IPS-NIHi7 (cell line): ENCODE measurements at regions not wholly inside any gene's neighbourhood (a gene's known extent, or its start where the extent isn't known, plus 50 kb on each side); places are given as distances from the start of the nearest gene placed in this dataset.
A peak's percentile ranks its signal among the peaks of the same experiment; 100 is the strongest.
"Not testable (repeated sequence)": the region's sequence is repeated elsewhere in the genome, so short reads cannot be mapped to it uniquely, and the experiment has no call there.

Source experiments
- DNase-seq: peaks from one replicate; pipeline ENCODE4 v3.0.0; 2012; ENCODE audit warnings: mixed read lengths; ENCODE audit errors: extremely low spot score

DNA sequence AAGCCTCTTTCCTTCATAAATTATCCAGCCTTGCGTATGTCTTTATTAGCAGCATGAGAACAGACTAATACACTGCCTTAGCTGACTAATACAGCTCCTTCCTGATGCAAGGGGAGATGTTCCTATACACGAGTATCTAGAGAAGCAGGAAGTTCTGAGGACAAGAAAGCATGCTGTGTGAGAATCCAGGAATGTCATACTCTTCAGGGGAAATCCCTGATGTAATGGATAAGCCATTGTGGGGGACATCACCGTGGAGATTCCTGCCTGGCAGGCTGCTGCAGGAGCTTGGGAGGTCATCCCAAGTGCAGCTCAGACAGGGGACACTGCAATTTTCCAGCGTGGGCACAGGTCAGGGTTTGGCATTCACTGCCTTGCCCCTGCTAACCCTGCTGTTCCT, 476.9 kb downstream of the NR2F2 start:
- DNase-seq = no peak

DNA sequence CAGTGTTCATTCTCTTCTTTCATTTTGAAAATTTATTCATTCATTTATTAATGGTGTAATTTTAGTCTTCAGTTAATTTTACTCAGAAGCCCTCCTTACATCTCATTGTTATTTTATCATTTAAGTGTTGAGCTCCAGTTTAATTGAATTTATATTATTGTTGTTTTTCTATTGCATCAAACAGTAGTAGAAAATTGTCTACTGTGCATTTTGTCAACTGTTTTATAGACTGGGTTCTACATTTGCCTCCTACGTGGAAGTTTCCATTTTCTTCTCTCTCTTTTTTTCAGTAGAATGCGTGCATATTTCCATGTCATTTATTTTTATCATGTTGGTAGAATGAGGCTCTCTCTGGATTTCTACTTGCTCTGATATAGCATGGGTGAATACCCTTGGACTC, 487.4 kb downstream of the NR2F2 start:
- no peak for DNase-seq

DNA sequence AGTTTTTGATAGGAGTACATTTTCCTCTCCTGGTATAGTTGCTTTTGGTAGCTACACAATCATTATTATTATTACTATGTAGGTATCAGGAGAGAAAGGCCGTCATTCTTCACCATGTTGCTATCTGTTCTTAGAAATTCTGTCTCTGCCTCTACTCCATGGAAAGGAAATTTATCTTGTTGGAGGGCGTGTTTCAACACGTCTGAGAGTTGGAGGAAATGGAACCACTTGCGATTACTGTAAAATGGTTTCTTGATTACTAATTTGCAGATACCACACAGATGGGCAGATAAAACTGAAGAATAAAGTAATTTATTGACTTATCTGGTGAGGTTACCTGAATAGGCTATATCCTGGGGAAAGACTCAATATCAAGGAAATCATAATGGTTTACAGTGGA, 488.4 kb downstream of the NR2F2 start:
- no peak for DNase-seq

DNA sequence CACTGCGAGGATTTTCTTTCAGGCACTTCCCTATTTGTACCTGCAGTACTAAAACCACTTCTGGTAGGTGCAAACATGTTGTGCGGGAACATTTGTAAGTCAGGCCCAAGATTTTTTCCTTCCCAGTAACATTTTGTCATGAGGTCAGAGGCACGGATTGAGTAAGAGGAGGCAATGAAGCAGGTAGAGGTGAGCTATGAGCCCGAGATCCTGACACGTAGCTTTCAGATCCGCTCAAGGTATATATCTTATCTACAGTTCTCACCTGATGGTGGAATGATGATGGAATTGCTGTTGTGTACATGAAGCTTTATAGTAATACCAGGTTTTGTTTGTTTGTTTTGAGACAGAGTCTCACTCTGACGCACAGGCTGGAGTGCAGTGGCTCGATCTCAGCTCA, 497.5 kb downstream of the NR2F2 start:
- DNase-seq = no peak

DNA sequence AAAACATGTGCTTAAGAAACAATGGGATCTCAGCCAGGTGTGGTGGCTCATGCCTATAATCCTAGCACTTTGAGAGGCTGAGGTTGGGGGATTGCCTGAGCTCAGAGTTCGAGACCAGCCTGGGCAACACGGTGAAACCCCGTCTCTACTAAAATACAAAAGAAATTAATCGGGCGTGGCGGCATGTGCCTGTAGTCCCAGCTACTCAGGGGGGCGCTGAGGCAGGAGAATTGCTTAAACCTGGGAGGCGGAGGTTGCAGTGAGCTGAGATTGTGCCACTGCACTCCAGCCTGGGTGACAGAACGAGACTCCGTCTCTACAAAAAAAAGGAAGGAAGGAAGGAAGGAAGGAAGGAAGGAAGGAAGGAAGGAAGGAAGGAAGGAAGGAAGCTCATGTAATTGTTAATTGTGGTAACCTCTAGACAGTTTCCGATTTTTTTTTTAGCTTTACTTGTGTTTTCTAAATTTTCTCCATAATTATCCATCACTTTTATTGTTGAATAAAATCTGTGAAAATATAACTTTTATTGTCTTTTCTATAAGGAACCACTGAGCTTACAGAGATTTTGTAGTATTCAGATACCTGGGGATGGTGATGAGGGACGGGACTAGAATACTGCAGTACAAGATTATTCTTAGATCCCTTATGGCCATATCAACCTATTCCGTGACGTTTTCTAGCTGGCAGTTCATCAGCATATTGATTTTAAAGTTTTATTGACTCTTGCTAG, 506.9 kb downstream of the NR2F2 start:
- DNase-seq = no peak

DNA sequence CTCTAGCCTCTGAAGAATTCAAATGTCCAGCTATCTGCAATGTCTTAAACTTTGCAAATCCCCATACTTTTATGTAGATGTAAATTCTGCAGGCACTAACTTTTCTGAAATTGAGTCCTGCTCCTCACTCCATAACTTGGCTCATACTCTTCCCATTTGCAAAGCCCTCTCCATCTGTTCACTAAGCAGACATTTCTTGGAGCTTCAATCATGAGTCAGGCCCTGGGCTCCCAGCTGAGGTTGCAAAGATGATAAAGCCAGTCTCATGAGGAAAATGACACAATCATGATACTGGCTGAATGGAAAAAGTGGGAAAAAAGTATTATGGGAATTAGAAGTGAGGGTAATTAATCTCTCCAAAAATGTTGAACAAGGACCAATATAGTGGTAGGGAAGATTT, 507.6 kb downstream of the NR2F2 start:
- DNase-seq = no peak

DNA sequence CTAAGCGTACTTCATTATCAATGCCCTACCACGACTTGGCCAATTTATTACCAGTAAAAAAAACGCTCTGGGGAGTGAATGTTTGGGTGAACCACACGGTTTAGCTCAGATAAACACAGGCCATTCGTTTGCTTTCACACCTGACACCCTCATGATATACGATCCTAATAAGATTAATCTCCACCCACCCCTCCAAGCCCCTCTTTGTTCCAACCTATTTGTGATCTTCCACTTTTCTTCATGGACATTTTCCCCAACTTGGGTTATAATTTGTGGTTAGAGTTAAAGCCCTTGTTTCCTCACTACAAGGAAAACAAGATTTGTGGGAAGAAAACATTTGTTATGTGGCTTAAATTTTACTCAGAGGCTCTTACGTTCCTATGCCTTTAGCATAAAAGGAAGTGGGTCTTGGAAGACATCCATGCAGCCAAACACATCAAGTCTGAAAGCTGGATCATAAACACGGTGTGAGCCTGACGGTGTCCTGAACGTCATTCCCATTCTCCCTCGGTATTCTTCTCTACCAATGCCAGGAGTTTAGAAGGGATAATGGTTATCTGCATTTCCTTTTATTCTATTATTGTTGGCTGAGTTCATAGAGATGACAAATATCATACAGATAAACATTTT, 518.9 kb downstream of the NR2F2 start:
- no peak for DNase-seq

DNA sequence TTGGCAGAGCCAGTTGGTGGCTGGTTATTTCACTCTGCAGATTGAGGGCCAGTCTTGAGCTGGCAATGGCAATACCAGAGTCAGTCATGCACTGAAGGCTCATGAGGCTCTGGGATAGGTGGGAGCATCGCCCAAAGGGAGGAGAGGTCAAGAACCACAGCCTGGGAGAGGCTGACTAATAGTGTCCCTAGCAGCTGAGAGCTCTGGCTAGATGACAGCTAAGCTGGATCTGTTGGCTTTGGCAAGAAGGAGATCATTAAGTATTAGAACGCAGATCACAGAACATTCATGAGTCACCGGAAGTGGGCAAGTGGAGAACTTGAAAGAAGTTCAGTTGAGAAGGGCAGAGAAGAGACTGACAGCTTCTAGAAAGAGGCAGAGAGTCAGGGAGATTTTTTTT, 521.1 kb downstream of the NR2F2 start:
- no peak for DNase-seq

DNA sequence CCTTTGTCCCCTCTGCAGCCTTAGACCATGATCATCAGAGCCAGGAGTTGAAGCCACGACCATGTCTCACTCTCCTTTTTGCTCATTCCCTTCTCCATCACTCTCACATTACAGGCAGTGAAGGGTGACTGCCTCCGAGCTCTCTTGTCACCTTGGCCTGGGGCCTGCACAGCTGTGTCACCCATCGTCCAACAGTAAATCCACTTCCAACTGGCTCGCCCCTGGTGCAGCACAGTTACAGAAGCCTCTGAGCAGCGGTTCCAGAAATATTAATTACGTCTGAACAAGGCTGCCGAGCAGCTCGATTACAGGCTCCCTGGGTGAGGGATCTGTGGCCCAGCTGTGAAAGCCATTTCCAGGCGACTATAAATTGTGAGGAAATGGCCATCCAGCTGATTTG, 528.2 kb downstream of the NR2F2 start:
- no peak for DNase-seq

DNA sequence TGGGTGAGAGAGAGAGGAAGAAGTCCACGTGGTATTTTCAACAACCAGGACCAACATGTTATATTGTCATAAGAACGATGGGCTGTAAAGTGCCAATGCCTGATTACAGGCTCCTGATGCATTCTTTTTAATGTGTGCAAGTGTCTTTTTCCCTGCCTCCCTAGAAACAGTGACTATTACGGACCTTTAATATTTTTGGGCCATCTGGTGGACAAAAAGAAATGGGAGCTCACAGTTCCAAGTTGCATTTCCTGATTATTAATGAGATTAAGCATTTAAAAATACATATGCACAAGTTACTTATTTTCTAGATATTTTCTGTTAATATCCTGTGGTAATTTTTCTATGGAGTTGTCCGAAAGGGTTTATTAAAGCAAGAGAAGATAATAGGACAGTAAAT, 530.2 kb downstream of the NR2F2 start:
- DNase-seq = no peak

DNA sequence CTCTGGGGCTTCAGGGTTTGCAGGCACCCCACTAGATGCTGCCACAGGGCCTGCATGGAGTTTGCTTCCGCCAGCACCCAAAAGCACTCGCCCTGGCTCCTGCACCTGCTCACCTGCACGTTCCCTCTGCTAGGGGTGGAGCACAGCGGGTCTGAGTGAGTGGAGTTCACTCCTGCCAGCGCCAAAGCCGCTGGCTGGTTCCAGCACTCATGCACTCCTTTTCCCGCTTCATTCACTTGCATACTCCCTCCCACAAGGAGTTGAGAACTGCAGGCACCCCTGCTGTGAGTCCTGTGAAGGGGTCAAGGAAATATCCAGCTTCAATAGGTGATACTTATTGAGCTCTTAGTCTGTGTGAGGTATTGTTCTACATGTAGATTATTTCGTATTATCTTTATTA, 537.5 kb downstream of the NR2F2 start:
- DNase-seq = no peak

DNA sequence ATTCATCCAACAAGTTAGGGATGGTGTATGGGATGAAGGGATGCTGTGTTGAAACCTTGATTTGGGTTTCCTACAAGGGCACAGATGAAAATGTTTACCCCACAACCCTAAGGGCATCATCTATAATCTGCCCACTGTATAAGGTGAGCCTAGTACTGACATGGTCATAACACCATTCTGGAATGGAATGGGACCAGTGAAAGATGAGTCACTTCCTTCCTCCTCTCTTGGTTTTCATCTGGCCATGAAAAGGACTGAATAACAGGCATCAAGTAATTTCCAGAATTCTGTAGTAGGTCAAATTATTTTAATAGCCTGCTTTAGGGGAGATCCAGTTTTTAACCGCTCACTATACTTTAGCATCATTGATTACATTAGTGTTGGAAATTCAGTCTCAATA, 538.6 kb downstream of the NR2F2 start:
- no peak for DNase-seq

DNA sequence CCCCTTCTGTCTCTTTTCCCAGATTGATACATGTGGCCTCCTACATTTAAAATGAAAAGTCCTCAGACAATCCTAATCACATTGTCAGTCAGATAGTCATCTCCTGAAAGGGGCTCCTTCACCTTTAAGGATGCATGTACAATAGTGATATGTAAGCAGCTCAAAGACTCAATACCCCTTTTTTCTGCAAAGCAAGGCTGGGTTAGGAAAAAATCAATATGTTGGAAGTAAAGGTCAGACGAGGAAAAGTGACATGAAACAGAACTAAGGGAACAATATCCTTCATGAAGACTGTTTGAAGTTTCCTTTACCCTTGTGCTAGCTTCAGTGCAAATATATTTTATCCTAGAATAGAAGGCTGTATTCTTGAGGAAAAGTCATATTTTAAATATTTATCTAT, 539.3 kb downstream of the NR2F2 start:
- DNase-seq = no peak

DNA sequence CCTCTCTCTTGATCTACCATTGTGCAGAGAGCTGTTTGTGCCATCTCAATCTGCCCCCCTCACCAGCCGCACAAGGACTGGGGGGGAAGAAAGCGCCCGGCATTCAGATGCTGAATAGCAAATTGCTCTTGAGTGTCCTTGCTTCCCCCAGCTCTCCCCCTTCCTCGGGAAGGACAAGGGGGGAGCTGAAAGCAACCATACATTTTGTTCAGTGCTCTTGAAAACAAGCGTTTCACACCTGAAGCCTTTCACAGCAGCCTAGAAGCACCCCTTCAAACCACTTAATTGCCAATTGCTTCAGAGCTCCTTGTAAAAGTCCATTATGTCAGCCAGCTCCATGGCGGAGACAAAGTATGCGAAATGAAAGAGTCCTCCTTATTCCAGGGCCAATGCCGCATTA, 540.1 kb downstream of the NR2F2 start:
- peak; percentile 31 for DNase-seq

DNA sequence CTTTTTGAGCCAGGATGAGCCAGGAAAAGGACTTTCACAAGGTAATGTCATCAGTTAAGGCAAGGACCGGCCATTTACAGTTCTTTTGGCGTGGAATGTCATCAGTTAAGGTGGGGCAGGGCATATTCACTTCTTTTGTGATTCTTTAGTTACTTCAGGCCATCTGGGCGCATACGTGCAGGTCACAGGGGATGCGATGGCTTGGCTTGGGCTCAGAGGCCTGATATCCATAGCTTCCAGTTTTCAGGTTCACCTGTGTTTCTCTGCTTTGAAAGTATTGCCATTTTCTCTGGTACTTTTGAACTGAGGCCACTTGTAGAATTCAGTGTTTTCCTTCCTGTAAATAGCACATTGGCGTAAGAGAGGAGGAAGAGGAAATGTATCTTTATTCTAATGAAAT, 546.9 kb downstream of the NR2F2 start:
- DNase-seq = not testable (repeated sequence)

DNA sequence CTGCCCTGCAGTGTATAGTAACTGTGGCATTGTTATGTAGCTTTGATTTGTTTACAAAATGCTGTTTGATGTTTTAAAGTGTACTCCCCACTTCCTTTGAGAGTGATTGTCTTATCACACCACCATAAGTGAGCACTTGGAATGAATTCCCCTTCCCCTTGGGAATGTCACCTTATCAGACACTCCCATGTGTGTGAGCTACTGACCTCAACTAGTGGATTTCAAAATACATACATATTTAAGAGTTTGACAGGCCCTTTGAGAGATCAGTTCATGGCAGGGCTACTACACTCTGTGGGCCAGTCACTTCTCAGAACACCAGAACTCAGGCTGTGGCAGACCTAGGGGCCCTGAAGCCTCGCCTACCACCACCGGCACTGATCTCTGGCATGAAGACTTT, 547.6 kb downstream of the NR2F2 start:
- no peak for DNase-seq

DNA sequence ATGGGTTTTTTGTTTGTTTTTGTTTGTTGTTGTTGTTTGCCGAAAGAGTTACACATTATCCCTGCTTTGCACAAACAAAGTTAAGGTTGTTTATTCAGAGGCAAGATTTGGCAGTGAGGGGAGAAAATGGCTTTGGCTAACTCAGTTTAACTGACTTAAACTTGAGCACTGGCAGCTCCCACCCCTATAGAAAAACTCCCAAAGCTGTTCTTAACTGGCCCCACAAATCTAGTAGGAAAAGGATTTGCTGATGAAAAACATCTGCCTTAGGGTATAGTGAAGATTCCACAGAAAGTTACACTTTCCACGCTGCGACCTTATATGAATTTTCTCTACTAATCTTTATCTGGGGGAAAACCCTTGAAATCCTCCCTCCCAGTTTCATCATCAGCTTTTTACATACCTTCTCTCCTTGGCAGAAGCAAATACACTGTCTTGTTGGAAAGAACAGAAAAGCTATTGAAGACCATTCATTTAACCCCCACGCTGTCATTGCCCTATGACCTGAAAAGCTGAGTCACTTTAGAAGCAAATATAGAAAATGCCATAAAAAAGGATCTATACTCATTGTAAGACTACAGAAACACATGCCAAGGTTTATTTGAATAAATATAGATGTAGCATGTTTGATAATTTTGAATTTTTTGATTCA, 551.7 kb downstream of the NR2F2 start:
- DNase-seq = no peak

DNA sequence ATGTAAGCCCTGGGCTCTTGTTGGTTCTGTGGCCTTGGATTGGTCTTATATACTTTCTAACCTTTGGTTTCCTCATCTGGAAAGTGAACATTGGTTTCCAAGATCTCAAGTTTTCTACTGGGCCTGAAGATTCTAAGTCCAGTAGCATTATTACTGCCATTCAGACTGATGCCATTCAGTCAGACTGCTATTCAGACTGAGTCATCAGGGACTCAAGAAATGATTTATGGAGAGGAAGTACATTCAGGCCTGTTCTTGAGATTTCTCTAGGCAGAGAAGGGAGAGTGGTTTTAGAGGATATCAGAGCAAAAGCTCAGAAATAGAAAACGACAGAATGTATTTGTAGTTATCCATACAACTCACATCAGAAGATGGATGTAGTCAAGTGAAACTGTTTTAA, 557.2 kb downstream of the NR2F2 start:
- DNase-seq = no peak

DNA sequence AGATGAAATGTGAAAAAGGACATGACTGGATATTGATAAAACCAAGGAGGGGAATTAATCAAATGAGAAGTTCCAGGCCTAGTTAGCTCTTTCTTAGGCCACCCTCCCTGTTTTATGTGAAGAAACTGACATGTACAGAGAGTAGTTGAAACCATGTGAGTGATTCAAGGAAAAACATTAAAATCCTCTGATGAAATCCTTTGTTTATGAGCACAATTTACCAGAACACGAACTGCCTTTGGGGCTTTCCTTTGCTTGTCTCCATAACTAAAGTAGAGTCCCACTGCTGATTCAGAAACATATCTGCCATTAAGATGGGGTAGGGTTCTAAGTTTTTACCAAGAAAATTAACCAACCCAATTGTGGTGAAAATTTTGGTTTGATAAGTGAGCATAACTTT, 558.3 kb downstream of the NR2F2 start:
- DNase-seq = no peak

DNA sequence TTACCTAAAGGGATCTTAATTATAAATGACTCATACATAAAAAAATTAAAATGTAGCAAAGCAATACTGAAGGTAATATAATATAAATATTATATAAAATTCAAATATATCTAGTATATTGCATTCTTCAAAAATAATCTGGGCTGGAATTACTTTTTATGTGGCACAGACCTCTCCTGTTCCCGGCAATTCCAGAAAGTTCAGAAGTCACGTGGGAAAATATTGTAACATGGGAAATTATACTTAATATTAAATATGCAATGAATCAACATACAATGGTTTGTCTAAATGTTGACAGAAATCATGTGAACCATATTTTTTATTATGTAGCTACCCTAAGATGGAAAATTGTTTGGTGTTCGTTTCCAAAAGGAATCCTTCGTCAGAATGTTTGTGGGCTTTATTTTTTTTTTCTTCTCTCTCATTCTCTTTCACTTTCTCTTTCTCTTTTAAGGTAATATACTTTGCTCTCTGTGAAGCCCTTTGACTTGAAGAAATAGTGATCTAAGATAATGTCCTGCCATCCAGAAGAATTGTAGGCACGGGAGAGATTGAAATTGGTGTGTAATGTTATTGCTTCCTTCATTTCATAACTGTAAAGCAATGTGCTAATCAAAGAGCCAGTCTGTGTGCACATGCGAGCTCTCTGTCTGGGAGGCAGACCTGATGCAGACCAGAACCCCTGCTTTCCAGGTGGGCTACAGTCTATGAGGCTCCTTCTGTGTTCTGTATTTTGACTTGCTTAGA, 559.4 kb downstream of the NR2F2 start:
- no peak for DNase-seq

DNA sequence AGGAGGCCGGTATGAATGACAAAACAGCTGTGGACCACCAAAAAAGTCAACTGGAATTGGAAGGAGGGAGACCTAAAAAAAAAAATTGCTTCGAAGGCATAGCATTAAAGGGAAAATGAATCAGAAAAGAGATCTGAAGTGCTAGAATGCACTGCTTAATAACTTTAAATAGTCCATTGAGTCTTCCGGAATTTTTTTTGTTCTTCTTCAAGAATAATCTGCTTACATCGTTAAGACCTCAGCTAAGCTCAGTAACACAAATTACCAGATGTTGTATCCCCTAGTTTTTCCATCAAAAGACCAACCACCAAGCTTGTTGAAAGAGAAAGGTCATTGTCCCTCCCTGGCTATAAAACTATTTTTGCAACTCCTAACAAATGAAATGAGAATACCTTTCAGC, 560.5 kb downstream of the NR2F2 start:
- DNase-seq = no peak

DNA sequence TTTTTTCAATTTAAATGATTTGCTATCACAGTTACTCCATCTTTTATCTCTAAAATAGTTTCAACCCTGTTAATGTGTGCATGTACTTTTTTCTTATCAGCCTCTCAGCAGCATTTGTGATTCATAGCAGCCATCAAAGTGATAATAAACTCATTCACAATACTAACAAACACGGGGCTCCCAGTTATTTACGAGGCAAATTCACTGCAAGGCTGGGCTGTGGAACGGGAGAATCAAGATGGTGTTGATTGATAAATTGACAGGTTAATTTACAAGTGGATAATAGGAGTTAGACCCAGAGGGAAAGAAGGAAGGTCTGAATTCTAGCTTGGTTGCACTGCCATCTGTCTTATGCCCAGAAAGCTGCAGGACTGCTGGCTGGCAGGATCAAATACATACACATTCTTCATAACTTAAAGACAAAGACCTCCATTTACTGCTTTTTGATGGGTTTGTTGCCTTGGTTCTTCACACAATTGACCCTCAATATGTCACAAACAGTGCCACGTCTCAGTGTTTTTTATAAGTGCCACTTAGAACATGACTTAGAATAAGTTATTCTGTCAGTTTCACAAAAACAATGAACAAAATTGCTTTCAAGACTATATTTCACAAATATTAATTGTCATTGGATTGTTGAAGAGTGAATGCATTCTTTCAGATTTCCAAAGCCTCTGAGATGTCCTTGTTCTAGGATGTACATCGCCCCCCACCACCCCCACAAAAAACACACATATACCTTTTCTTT, 562.8 kb downstream of the NR2F2 start:
- peak; percentile 58 for DNase-seq
